Panc1 (cell line): ENCODE measurements at regions not wholly inside any gene's neighbourhood (a gene's known extent, or its start where the extent isn't known, plus 50 kb on each side); places are given as distances from the start of the nearest gene placed in this dataset.

Experiments
- ATAC-seq: fragments of 200-7000 bp; cut with Tn5 transposase; 2 replicates; pipeline ENCODE4 v1.9.1; 2020; ENCODE audit warnings: mild to moderate bottlenecking, moderate library complexity
- BruUV-seq: library from RNA; stranded (reverse); fragments of 400-500 nt; replicated peaks from 2 replicates; lab custom pipeline; 2021; lab: Mats Ljungman, UMichigan
- CTCF ChIA-PET: fragments of 300-600 bp; sonication (Branson Sonifier 250); formaldehyde crosslinking; loops from one replicate; lab custom pipeline; 2022; ENCODE audit warnings: antibody characterized with exemption; lab: Charles Lee
- POLR2A ChIA-PET: fragments of 300-600 bp; sonication (Branson Sonifier 250); formaldehyde crosslinking; loops from one replicate; lab custom pipeline; 2022; ENCODE audit warnings: antibody characterized with exemption; lab: Charles Lee
- DNase-seq: peaks from one replicate; pipeline ENCODE4 v3.0.0-alpha.2; 2010; ENCODE audit warnings: low read depth, low spot score
- H3K27ac ChIP-seq: 2 replicates; pipeline ENCODE4 v1.5.1; 2011; ENCODE audit warnings: mild to moderate bottlenecking, low read length, inconsistent platforms
- H3K27me3 ChIP-seq: fragments of 200-500 bp; sonication (Bioruptor generic); 2 replicates; pipeline ENCODE4 v1.6.0; 2014; ENCODE audit warnings: low read length, inconsistent platforms; ENCODE audit not compliant: control insufficient read depth, insufficient read depth
- H3K36me3 ChIP-seq: fragments of 200-500 bp; sonication (Bioruptor generic); 2 replicates; pipeline ENCODE4 v1.5.1; 2014; ENCODE audit warnings: inconsistent platforms, mild to moderate bottlenecking, low read length, moderate library complexity; ENCODE audit not compliant: control insufficient read depth, insufficient read depth
- H3K4me1 ChIP-seq: 2 replicates; pipeline ENCODE4 v1.5.1; 2011; ENCODE audit warnings: inconsistent platforms, mild to moderate bottlenecking, low read length, moderate library complexity; ENCODE audit not compliant: control insufficient read depth, insufficient read depth
- H3K4me3 ChIP-seq, 2 experiments: 2 replicates each; pipeline ENCODE4 v1.5.1; 2011 to 2012; ENCODE audit warnings: low read depth in 2 of 2, low read length in 2 of 2, mild to moderate bottlenecking in 2 of 2, inconsistent platforms in 1 of 2, moderate library complexity in 1 of 2
- H3K9me3 ChIP-seq: fragments of 200-500 bp; sonication (Bioruptor generic); 2 replicates; pipeline ENCODE4 v1.5.1; 2014; ENCODE audit warnings: low read depth, mild to moderate bottlenecking, inconsistent platforms, low read length, moderate library complexity; ENCODE audit not compliant: control insufficient read depth, insufficient read depth
- CTCF ChIP-seq: fragments of 450-650 bp; IDR thresholded peaks from 2 replicates; pipeline ENCODE4 v1.5.1; 2017; ENCODE audit warnings: mild to moderate bottlenecking
- POLR2AphosphoS5 ChIP-seq: IDR thresholded peaks from 2 replicates; pipeline ENCODE4 v1.6.1; 2012; ENCODE audit warnings: mild to moderate bottlenecking, low read depth, low read length, moderate library complexity
- SIN3A ChIP-seq: IDR thresholded peaks from 2 replicates; pipeline ENCODE4 v1.6.1; 2012; ENCODE audit warnings: low read depth, mild to moderate bottlenecking, low read length, moderate library complexity, borderline replicate concordance; ENCODE audit not compliant: insufficient read depth
- TCF7L2 ChIP-seq: IDR thresholded peaks from 2 replicates; pipeline ENCODE4 v1.6.1; 2011; ENCODE audit warnings: mild to moderate bottlenecking, low read depth, low read length, inconsistent platforms
- in situ Hi-C: cut with HindIII; loops from 2 replicates; pipeline ENCODE4 v1.10.0; 2016; ENCODE audit warnings: low sequenced_read_pairs, low pct_unique_long_range_greater_than_20kb
- intact Hi-C: fragments of 100-400 bp; cut with micrococcal nuclease; formaldehyde crosslinking; loops from one replicate; pipeline ENCODE4 v1.10.0; 2022; ENCODE audit not compliant: unreplicated experiment
- TF ChIP-seq, protein P1 (sequence below), 2 experiments: IDR thresholded peaks; 2 replicates each; pipeline ENCODE4 v1.6.1; 2011 to 2012; ENCODE audit warnings: low read depth in 2 of 2, control low read depth in 1 of 2, low read length in 1 of 2, mild to moderate bottlenecking in 1 of 2, moderate library complexity in 1 of 2; ENCODE audit not compliant: insufficient read depth in 1 of 2

DNA sequence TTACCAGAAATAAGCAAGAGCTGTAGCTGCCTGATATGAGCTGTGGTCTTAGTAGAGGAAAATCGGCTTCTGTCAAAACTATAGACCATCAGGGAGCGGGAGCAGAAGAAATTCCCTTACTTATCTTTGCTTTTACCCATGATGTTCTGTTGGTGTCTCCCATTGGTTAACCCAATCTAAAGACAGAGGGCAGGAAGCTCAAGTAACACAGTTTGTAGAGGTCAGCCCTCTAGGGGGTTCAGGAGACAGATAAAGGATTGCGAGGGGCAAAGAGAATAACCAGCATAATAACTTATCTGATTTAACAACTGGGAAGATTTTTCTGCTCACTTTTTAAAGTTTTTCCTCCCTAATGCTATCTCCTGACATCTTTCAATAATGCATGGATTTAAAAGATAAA lies 142.4 kb downstream of the NTMT2 start:
- Histone ChIP-seq H3K36me3 (no peaks in the 10 kb centered on the region), H3K4me3 (no peak overlapping the region), H3K4me1 (no peaks in the 10 kb centered on the region), H3K9me3 (no peaks in the 10 kb centered on the region), H3K27me3 (no peaks in the 10 kb centered on the region), H3K27ac (no peak overlapping the region)
- POLR2A ChIA-PET: no interaction called here
- intact Hi-C loops: no loop called here
- CTCF ChIA-PET: no interaction called here
- TF ChIP-seq, protein P1, sequence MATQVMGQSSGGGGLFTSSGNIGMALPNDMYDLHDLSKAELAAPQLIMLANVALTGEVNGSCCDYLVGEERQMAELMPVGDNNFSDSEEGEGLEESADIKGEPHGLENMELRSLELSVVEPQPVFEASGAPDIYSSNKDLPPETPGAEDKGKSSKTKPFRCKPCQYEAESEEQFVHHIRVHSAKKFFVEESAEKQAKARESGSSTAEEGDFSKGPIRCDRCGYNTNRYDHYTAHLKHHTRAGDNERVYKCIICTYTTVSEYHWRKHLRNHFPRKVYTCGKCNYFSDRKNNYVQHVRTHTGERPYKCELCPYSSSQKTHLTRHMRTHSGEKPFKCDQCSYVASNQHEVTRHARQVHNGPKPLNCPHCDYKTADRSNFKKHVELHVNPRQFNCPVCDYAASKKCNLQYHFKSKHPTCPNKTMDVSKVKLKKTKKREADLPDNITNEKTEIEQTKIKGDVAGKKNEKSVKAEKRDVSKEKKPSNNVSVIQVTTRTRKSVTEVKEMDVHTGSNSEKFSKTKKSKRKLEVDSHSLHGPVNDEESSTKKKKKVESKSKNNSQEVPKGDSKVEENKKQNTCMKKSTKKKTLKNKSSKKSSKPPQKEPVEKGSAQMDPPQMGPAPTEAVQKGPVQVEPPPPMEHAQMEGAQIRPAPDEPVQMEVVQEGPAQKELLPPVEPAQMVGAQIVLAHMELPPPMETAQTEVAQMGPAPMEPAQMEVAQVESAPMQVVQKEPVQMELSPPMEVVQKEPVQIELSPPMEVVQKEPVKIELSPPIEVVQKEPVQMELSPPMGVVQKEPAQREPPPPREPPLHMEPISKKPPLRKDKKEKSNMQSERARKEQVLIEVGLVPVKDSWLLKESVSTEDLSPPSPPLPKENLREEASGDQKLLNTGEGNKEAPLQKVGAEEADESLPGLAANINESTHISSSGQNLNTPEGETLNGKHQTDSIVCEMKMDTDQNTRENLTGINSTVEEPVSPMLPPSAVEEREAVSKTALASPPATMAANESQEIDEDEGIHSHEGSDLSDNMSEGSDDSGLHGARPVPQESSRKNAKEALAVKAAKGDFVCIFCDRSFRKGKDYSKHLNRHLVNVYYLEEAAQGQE (IDR thresholded peaks at IDR 0.05; ENCODE audit: insufficient read depth in 1 of 2, low read depth in 2 of 2, low read length in 1 of 2): no peak
- DNase-seq (no peak), ATAC-seq (no peak)
- in situ Hi-C loops: no loop called here
- BruUV-seq: no TSS peak

DNA sequence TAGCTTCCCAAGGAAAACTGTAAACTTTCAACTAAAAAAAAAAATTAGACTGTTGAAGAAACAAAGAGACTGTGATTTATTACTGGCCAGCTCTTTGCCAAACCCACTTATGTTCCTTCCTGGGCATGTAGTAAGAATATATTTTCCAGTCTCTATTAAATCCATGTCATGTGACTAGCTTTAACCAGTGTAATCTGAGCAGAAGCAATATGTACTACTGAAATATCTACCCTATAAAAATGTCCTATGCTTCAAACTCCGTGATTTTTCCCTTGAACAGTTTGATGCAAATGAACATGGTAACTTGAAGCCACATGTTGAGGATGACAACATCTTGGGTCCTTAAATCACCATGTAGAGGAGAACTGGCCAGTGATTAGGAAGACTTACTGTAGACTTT lies 144.5 kb downstream of the NTMT2 start:
- H3K27ac ChIP-seq: no peak overlapping the region
- no TSS peak for BruUV-seq
- in situ Hi-C loops: no loop called here
- H3K27me3 ChIP-seq: no peaks in the 10 kb centered on the region
- POLR2A ChIA-PET: no interaction called here
- H3K9me3 ChIP-seq: no peaks in the 10 kb centered on the region
- H3K4me3 ChIP-seq: no peak overlapping the region
- no peak for ATAC-seq
- CTCF ChIA-PET: no interaction called here
- no peak for DNase-seq
- H3K4me1 ChIP-seq: no peaks in the 10 kb centered on the region
- TF ChIP-seq TCF7L2 (no peak), SIN3A (no peak), POLR2AphosphoS5 (no peak), CTCF (no peak)
- TF ChIP-seq, protein P1 (IDR thresholded peaks at IDR 0.05; ENCODE audit: insufficient read depth in 1 of 2, low read depth in 2 of 2, low read length in 1 of 2): no peak
- no peaks in the 10 kb centered on the region for H3K36me3 ChIP-seq
- intact Hi-C loops: no loop called here
